ENCODE measurements at regions not wholly inside any gene's neighbourhood (a gene's known extent, or its start where the extent isn't known, plus 50 kb on each side); places are given as distances from the start of the nearest gene placed in this dataset.

DNA sequence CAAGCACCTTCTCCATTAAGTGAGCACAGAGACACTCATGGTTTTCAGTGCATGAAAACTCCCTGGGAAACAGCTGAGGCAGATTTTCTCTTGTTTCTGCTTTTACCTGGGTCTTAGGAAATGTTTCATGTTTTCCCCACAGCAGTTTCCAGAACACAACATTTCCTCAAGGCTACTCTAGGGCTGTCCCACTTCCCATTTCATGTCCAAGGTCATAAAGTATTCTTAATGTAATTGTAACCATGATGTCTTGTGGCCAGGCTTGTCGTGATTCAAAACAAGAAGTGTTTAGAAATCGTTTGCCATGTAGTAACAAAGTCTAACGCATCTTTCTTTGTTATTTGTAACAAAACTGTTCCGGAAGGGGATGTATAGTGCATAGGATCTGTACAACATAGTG is 83.8 kb upstream of the NRP1 start:
- TF ChIP-seq, protein P1, sequence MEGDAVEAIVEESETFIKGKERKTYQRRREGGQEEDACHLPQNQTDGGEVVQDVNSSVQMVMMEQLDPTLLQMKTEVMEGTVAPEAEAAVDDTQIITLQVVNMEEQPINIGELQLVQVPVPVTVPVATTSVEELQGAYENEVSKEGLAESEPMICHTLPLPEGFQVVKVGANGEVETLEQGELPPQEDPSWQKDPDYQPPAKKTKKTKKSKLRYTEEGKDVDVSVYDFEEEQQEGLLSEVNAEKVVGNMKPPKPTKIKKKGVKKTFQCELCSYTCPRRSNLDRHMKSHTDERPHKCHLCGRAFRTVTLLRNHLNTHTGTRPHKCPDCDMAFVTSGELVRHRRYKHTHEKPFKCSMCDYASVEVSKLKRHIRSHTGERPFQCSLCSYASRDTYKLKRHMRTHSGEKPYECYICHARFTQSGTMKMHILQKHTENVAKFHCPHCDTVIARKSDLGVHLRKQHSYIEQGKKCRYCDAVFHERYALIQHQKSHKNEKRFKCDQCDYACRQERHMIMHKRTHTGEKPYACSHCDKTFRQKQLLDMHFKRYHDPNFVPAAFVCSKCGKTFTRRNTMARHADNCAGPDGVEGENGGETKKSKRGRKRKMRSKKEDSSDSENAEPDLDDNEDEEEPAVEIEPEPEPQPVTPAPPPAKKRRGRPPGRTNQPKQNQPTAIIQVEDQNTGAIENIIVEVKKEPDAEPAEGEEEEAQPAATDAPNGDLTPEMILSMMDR (IDR thresholded peaks at IDR 0.05; ENCODE audit: low read depth, low read length, missing control alignments), result no peak
- no peak overlapping the region for H3K4me3 ChIP-seq (ENCODE audit: low read depth, low read length)
- no peak for DNase-seq (ENCODE audit: low read depth)

DNA sequence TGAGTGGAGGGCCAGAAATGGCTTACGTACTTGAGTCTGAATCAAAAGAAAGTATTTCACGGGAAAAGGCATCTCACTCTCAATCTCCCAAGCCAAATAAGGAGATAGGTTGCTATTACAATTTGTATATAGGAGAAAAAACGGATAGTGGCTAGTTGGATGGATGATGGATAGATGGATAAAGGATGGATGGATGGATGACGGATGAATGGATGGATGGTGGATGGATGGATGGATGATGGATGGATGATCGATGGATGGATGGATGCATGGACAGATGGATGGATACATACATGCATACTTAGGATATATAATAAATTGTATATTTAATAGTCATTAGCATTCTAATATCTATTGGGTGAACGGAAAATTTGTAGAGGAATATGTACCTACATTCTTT is 82.2 kb upstream of the NRP1 start:
- DNase-seq (ENCODE audit: low read depth), result no peak
- no peak overlapping the region for H3K4me3 ChIP-seq (ENCODE audit: low read depth, low read length)
- TF ChIP-seq, protein P1 (IDR thresholded peaks at IDR 0.05; ENCODE audit: low read depth, low read length, missing control alignments), result no peak

DNA sequence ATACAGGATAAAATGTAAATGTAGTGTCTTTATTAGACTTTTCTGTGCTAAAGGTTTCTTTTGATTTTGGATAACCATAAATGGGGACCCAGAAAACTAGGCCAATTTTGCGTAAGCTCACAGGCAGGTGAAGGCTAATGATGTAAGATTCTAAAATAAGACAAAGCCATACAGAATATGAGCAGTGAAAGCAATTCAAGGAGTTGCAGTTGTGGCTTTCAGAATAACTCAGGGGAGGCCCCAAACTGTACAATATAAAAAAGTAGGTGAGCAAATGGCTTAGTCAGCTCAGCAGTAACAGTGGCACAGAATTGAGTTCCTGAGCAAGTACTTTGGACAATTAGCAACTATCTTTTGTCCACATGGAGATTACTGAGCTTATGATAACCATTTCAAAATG is 81.7 kb upstream of the NRP1 start:
- no peak overlapping the region for H3K4me3 ChIP-seq (ENCODE audit: low read depth, low read length)
- no peak for DNase-seq (ENCODE audit: low read depth)
- TF ChIP-seq, protein P1 (IDR thresholded peaks at IDR 0.05; ENCODE audit: low read depth, low read length, missing control alignments), result no peak

DNA sequence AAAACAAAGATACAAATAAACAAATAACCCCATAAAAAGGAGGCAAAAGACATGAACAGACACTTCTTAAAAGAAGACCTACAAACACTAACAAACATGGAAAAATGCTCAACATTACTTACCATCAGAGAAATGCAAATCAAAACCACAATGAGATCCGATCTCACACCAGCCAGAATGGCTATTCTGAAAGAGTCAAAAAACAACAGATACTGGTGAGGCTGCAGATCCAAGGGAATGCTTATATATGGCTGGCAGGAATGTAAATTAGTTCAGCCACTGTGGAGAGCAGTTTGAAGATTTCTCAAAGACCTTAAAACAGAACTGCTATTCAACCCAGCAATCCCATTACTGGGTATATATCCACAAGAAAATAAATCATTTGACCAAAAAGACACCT is 80.4 kb upstream of the NRP1 start:
- TF ChIP-seq, protein P1 (IDR thresholded peaks at IDR 0.05; ENCODE audit: low read depth, low read length, missing control alignments), result no peak
- H3K4me3 ChIP-seq (ENCODE audit: low read depth, low read length), result no peak overlapping the region
- no peak for DNase-seq (ENCODE audit: low read depth)

DNA sequence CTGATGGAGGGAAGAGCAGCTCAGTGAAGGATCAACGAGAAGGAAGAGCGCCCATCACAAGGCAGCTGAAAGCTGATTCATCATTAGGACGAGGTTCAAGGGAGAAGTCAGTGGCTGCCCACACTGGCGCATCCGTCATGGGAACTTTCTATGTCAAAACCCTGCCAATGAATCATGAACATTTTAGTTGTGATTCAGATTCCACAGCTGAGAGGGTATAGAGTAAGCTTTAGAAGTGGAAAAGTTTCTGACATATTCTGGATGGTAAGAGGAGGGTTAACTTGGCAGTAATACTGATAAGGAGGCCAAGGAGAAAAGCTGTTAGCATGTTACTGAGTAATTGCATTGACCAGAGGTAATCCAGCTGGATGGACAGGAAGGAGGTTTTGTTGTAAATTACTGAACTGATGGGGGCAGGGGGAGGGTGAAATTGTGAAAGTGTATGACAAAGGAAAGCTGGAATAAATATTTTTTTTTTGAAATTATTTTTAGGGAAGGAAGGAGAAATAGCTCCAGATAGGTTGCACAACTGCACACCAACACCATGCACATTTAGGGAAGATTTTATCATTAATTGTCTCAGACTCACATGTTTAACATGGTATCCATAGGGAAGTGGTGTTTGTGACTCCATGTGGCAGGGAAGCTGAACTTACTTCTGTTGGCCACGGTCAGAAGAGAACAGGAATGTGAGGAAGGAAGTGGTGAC is 78.3 kb upstream of the NRP1 start:
- TF ChIP-seq, protein P1 (IDR thresholded peaks at IDR 0.05; ENCODE audit: low read depth, low read length, missing control alignments), result no peak
- no peak for DNase-seq (ENCODE audit: low read depth)

DNA sequence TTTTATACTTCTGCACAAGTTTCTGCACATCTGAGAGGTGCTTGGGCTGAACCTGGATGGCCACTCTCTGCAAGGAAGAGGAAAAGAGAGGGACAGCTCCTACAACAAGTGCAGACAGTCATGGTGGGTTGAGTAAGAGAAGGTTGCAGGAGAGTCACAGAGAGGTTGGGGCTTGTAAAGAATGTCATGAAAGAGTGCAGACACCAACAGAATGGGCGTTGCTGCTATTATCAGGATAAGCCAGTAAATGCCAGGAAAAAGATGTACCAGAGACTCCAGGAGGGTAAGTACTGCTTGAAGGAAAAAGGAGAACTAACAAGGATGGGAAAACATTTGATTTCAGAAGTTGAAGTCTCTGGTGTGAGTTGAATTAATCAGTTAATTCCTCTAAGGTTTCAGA is 77.8 kb upstream of the NRP1 start:
- TF ChIP-seq, protein P1 (IDR thresholded peaks at IDR 0.05; ENCODE audit: low read depth, low read length, missing control alignments), result no peak
- no peak for DNase-seq (ENCODE audit: low read depth)

More for the DNA sequence above, 78.3 kb upstream of the NRP1 start:
- H3K4me3 ChIP-seq (ENCODE audit: low read depth, low read length), result no peak overlapping the region

DNA sequence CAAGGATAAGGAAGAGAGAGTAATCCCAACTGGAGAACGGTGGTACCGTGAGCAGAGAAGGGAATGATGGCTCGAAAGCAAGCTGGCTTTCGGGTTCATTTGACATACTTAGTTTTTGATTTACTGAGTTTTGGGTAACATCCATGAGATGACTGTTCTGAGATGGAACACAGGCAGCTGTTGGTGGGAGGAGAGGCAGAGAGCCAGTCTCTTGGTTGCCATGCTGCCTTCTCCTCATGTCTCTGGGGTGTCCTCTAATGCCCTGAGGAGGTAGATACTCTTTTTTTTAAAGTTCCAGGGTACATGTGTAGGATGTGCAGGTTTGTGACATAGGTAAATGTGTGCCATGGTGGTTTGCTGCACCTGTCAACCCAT is 76.4 kb upstream of the NRP1 start:
- TF ChIP-seq, protein P1 (IDR thresholded peaks at IDR 0.05; ENCODE audit: low read depth, low read length, missing control alignments), result no peak
- DNase-seq (ENCODE audit: low read depth), result no peak
- H3K4me3 ChIP-seq (ENCODE audit: low read depth, low read length), result no peak overlapping the region

More for the DNA sequence above, 77.8 kb upstream of the NRP1 start:
- no peak overlapping the region for H3K4me3 ChIP-seq (ENCODE audit: low read depth, low read length)
